ENCODE measurements at regions not wholly inside any gene's neighbourhood (a gene's known extent, or its start where the extent isn't known, plus 50 kb on each side); places are given as distances from the start of the nearest gene placed in this dataset.

DNA sequence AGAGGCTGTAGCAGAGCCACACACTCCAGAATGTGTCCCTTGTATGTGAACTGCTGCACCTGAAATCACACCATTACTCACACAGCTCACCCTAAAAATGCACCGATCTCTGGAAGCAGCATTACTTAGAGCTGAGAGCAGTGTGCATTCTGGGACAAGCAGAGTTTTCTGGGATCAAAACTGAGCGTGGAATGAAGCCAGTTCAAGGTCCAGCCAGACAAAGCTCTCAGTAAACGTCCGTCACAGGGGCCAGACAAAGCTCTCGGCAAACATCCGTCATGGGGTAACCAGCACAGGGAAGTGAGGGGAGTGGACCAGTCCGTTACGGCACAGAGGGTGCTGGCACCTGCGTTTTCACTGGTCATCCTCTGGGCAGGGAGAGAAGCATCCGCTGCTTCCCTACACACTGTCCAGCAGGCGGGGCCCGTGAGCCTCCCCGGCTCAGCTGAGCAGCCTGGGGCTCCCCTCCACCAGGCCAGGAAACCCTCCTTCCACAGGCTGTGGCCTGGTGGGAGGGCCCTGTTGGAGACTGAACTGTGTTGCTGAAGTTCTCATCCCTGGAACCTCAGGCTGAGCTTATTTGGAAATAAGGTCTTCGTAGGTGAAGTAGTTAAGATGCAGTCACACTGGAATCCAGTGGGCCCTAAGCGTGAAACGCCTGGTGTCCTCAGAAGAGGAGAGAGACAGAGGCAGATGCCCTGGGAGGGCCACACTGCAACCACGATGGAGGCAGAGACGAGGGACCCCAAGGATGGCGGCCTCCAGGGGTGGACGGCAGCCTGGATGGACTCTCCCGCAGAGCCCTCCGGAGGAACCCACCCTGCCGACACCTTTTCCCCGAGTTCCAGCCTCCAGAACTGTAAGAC, 883.9 kb downstream of the BRD1 start:
- DNase-seq (ENCODE audit: low read depth in 3 of 3), result no peak

DNA sequence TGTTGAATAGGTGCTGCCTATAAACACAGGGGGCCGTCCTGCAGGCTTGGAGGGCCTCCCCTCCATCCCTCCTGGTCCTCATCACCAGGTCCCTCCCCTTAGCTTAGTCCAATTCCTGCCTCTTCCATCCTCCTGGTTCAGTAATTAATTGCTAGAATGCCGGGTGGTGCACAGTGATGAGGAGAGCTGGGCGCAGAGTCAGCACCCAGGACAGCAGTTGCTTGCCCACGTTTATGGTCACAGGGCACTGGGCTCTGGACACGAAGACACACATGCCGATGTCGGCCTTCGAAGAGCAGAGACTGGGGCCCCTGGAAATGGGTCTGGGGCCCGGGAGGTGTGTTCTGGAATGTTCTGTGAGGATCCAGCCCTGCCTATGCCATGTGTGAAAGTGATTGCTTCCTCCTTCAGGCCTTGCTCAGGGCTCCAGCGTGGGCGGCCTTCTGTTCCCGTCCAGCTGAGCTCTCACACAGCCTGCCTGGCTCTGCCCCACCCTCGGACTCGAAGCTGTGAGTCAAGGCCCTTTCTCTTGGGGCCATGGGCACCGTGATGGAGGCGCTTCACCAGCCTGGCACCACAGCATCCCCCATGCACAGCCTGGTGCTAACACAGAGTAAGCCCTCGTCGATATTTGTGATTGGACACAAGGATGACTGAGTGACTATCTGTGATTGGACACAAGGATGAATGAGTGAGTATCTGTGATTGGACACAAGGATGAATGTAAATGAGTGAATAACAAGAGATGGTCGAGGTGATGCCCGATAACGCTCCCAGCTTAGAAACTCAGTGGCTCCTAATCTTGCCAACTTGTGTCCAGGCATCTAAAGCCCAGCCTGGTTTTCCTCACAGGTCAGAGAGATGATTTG, 884.7 kb downstream of the BRD1 start:
- DNase-seq (ENCODE audit: low read depth in 3 of 3), result no peak

- no peak for DNase-seq (ENCODE audit: low read depth in 3 of 3)
These were observed 885.6 kb downstream of the BRD1 start for GRCh38 chr22:48941903-48942575.

- DNase-seq (ENCODE audit: low read depth in 3 of 3), result no peak
These were observed 886.4 kb downstream of the BRD1 start for GRCh38 chr22:48941033-48941902.

- DNase-seq (ENCODE audit: low read depth in 3 of 3), result no peak
These were observed 887.2 kb downstream of the BRD1 start for GRCh38 chr22:48940266-48941032.

GRCh38 chr22:48939441-48940265, 888.0 kb downstream of the BRD1 start:
- DNase-seq (ENCODE audit: low read depth in 3 of 3), result no peak

DNA sequence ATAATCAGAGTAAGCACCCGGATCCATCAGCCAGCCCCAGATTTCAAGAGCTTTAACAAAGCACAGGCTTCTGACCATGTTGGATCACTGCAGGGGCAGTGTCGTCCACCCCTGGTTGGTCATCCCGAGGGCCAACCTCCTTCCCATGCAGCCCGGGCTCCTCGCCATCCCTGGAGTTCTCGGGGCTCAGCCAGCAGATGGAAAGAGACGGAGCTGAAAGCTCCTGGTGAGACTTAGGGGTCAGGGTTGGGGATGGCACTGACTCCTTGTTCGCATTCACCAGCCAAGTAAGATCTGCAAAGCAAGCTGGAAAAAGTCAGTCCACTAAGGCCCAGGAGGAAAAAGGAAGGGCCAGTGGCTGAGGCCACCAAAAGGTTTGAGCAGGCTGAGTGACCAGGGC, 888.9 kb downstream of the BRD1 start:
- no peak for DNase-seq (ENCODE audit: low read depth in 3 of 3)

- no peak for DNase-seq (ENCODE audit: low read depth in 3 of 3)
These were observed 890.5 kb downstream of the BRD1 start for GRCh38 chr22:48937032-48937639.

GRCh38 chr22:48936391-48936790, 891.3 kb downstream of the BRD1 start:
- no peak for DNase-seq (ENCODE audit: low read depth in 3 of 3)

DNA sequence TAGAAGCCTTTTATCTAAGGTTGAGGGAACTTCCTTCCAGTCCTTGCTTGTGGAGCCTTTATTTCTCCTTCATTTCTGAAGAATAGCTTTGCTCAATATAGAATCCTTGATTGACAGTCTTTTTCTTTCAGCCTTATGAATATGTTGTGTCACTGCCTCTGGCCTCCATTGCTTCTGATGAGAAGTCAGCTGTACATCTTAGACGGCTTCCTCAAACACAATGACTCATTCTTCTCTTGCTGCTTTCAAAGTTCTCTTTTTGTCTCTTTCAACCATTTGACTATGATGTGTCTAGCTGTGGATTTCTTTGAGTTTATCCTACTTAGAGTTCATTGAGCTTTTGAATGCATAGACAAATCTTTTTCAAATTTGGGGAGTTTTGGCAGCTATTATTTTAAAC, 893.2 kb downstream of the BRD1 start:
- DNase-seq (ENCODE audit: low read depth in 3 of 3), result no peak

DNA sequence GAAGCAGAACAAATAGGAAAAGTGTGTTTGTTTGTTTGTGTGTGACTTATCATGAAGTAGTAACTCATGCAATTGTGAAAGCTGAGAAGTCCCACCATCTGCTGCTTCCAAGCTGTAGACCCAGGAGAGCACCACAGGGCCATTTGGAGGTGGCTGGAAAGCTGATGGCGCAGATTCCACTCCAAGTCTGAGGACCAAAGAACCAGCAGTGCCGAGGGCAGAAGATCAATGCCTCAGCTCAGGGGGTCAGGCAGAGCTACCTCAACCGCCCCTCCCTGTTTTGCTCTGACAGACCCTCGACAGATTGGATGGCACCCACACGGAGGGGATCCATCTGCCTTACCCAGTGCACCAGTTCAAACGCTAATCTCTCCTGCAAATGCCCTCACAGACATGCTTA, 896.2 kb downstream of the BRD1 start:
- no peak for DNase-seq (ENCODE audit: low read depth in 3 of 3)

DNA sequence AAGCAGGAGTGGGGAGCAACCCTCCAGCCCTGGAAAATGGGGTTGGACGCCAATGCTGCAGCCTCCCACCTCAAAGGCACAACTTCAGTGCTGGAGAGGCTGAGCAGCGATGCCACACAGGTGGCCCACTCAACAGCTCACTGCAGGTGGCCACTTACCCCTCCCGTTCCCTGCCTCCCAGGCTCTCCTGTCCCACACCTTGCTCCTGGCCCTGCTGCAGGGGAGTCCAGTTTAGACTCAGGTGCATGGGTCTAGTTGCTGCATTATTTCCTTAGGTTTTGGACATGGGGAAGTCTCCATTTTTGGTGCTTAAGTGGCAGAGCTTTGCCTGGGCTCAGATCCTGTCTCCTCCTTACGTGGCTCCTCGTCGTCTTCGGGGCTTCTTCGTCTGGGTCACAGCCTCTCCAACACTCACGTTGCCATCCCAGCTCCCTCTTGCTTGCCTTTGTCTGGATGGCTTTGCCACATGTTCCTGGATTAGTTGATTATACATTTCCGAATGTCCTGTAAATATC, 898.3 kb downstream of the BRD1 start:
- DNase-seq (ENCODE audit: low read depth in 3 of 3), result no peak

- DNase-seq (ENCODE audit: low read depth in 3 of 3), result no peak
These were observed 900.1 kb downstream of the BRD1 start for GRCh38 chr22:48927591-48927990.

DNA sequence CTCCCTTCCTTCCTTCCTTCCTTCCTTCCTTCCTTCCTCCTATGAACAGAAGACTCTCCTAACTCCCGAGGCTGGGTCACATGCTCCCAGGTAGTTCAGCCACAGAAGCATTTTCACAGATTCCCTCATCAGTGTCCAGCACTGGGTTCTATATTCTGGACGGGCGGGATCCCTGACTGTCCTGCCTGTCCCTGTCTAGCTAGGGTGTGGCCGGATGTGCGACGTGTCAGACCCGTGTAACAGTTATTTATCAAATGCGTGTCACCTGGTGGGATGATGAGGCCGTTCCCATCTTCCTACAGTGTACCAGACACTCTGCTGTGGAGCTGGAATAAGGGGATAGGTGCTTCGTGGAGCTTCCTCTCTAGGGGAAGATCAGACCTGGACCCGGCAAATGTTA, 901.0 kb downstream of the BRD1 start:
- no peak for DNase-seq (ENCODE audit: low read depth in 3 of 3)

- no peak for DNase-seq (ENCODE audit: low read depth in 3 of 3)
These were observed 901.5 kb downstream of the BRD1 start for GRCh38 chr22:48926136-48926535.

GRCh38 chr22:48925450-48925849, 902.2 kb downstream of the BRD1 start:
- DNase-seq (ENCODE audit: low read depth in 3 of 3), result no peak

GRCh38 chr22:48923996-48924395, 903.7 kb downstream of the BRD1 start:
- DNase-seq (ENCODE audit: low read depth in 3 of 3), result no peak

DNA sequence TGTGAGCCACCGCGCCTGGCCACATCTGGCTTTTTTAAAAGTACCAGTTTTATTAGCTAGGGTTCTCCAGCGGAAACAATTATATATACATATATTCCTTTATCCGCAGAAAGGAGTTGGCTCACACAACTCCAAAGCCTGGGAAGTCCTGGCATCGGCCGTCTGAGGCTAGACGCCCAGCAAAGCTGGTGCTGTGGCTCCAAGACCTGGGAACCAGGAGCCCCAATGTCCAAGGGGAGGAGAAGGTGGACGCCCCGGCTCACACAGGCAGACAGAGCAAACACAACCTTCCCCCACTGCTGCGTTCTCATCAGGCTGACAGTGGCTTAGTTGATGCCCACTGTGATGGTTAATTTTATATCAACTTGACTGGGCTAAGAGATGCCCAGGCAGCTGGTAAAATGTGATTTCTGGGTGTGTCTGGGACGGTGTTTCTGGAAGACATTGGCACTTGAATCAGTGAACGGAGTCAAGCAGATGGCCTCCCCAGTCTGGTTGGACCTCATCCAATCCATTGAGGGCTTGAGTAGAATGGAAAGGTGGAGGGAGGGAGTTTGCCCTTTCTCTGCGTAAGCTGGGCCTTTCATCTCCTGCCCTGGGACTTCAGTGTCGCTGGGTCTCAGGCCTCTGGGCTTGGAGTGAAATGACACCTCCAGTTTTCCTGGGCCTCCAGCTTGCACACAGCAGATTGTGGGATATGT, 904.4 kb downstream of the BRD1 start:
- no peak for DNase-seq (ENCODE audit: low read depth in 3 of 3)

Data from stimulated activated CD4-positive, alpha-beta T cell treated with anti-CD3 and anti-CD28 coated beads, TNF-alpha, amount 100 ng/mL, for 48 hours (primary cell).